ENCODE measurements at regions not wholly inside any gene's neighbourhood (a gene's known extent, or its start where the extent isn't known, plus 50 kb on each side); places are given as distances from the start of the nearest gene placed in this dataset.

DNA sequence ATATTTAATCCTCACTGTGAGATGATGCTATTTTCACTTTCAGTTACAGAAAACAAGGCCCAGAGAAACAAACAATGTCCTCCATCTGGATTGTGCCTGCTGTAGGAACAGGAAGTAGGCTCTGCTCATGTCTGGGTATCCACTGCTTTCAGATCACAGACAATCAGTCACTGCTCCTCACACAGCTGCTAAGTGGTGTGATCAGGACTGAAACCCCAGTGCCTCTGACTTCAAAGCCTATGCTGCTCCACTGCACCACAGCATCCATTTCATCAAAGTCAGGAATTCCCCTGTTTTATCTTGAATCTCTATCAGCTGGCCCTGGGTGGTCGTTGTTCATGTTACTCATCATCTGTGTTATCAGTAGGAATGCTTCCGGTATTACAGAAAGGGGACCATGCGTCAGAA is 303.8 kb upstream of the TRIB2 start:
- H4K20me1 ChIP-seq (ENCODE audit: insufficient read depth, low read length) = no peaks in the 10 kb centered on the region
- no peak overlapping the region for H3K4me2 ChIP-seq (ENCODE audit: low read length)
- H3K36me3 ChIP-seq (ENCODE audit: insufficient read depth, low read length) = no peaks in the 10 kb centered on the region
- ChIA-PET POLR2A (no interaction called here), CTCF (ENCODE audit: unreplicated experiment) (no interaction called here)
- no peaks in the 10 kb centered on the region for H3K9me2 ChIP-seq (ENCODE audit: insufficient read depth, low read length)
- peak; percentile 12 for DNase-seq (ENCODE audit: low spot score)
- no peak overlapping the region for H3K27ac ChIP-seq (ENCODE audit: low read depth, low read length, poor library complexity, severe bottlenecking)
- H3K4me1 ChIP-seq (ENCODE audit: insufficient read depth, low read length, poor library complexity, severe bottlenecking) = no peaks in the 10 kb centered on the region
- no peak overlapping the region for H3K4me3 ChIP-seq (ENCODE audit: low read depth, low read length, poor library complexity, severe bottlenecking)
- no TSS peak for BruUV-seq (replicated peaks)
- H3K79me2 ChIP-seq (ENCODE audit: insufficient read depth, low read depth, low read length) = no peaks in the 10 kb centered on the region
- intact Hi-C loops (cut with micrococcal nuclease; ENCODE audit: unreplicated experiment) = no loop called here
- H3K9me3 ChIP-seq (ENCODE audit: low read length) = no peaks in the 10 kb centered on the region
- H2AFZ ChIP-seq (ENCODE audit: low read length) = no peak overlapping the region
- TF ChIP-seq EZH2phosphoT487 (IDR thresholded peaks at IDR 0.05; ENCODE audit: borderline replicate concordance, low read depth, low read length) = no peak
- TF ChIP-seq, protein P1, sequence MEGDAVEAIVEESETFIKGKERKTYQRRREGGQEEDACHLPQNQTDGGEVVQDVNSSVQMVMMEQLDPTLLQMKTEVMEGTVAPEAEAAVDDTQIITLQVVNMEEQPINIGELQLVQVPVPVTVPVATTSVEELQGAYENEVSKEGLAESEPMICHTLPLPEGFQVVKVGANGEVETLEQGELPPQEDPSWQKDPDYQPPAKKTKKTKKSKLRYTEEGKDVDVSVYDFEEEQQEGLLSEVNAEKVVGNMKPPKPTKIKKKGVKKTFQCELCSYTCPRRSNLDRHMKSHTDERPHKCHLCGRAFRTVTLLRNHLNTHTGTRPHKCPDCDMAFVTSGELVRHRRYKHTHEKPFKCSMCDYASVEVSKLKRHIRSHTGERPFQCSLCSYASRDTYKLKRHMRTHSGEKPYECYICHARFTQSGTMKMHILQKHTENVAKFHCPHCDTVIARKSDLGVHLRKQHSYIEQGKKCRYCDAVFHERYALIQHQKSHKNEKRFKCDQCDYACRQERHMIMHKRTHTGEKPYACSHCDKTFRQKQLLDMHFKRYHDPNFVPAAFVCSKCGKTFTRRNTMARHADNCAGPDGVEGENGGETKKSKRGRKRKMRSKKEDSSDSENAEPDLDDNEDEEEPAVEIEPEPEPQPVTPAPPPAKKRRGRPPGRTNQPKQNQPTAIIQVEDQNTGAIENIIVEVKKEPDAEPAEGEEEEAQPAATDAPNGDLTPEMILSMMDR (conservative IDR thresholded peaks at IDR 0.05; ENCODE audit: low read length) = no peak

DNA sequence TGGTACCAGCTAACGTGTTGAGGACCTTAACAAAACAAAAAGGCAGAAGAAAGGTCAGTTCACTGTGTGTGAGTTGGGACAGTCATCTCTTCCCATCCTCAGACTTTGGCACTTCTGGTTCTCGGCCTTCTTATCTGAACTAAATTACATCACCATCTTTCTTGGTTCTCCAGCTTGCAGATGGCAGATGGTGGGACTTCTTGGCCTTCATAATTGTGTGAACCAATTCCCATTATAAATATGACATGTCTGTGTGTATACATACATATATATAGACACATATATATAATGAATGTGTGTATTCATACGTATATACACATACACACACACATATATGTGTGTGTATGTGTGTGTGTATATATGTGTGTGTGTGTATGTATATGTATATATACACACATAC is 301.2 kb upstream of the TRIB2 start:
- BruUV-seq (replicated peaks) = no TSS peak

DNA sequence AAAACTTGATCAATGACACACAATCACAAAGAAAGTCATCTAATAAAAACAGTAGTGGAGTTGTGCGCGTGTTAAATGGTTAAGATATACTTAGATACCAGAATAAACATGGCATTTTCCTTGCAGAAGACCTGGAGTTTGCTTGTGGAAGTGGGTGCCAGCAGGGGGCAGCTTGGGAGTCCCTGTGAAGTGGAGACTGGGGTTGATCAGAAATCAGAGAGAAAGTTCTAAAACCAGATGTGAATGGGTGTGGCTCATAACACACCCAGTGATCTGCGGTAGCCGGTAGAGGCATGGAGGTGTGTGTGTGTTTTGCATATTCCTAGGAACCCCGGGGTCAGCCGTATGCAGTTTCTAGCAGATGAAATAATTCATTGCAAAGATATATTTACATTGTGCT is 300.1 kb upstream of the TRIB2 start:
- peak; percentile 7 for DNase-seq (ENCODE audit: low spot score)
- H3K4me1 ChIP-seq (ENCODE audit: insufficient read depth, low read length, poor library complexity, severe bottlenecking) = no peaks in the 10 kb centered on the region
- no TSS peak for BruUV-seq (replicated peaks)
- H2AFZ ChIP-seq (ENCODE audit: low read length) = no peak overlapping the region
- no peaks in the 10 kb centered on the region for H3K79me2 ChIP-seq (ENCODE audit: insufficient read depth, low read depth, low read length)
- H3K4me2 ChIP-seq (ENCODE audit: low read length) = no peak overlapping the region
- no peaks in the 10 kb centered on the region for H3K9me2 ChIP-seq (ENCODE audit: insufficient read depth, low read length)
- H3K36me3 ChIP-seq (ENCODE audit: insufficient read depth, low read length) = no peaks in the 10 kb centered on the region
- TF ChIP-seq, protein P1 (conservative IDR thresholded peaks at IDR 0.05; ENCODE audit: low read length) = peak; percentile 60; the same call in 1 of the 2 replicates
- TF ChIP-seq EZH2phosphoT487 (IDR thresholded peaks at IDR 0.05; ENCODE audit: borderline replicate concordance, low read depth, low read length) = no peak
- H4K20me1 ChIP-seq (ENCODE audit: insufficient read depth, low read length) = no peaks in the 10 kb centered on the region
- H3K4me3 ChIP-seq (ENCODE audit: low read depth, low read length, poor library complexity, severe bottlenecking) = no peak overlapping the region
- H3K9me3 ChIP-seq (ENCODE audit: low read length) = no peaks in the 10 kb centered on the region
- intact Hi-C loops (cut with micrococcal nuclease; ENCODE audit: unreplicated experiment) = loop anchor here (5.0 kb wide), 2 partner anchors 301 to 364 kb away; partner anchors contain the start of gene TRIB2
- POLR2A ChIA-PET = interaction anchor here (0.5 to 0.6 kb wide), 2 partner anchors 519 to 739 kb away, joined by 3 read pairs; no protein-coding TSS in a partner anchor
- CTCF ChIA-PET (ENCODE audit: unreplicated experiment) = no interaction called here
- no peak overlapping the region for H3K27ac ChIP-seq (ENCODE audit: low read depth, low read length, poor library complexity, severe bottlenecking)

More for the DNA sequence above, 301.2 kb upstream of the TRIB2 start:
- Histone ChIP-seq H3K9me2 (ENCODE audit: insufficient read depth, low read length) (no peaks in the 10 kb centered on the region), H4K20me1 (ENCODE audit: insufficient read depth, low read length) (no peaks in the 10 kb centered on the region), H3K4me3 (ENCODE audit: low read depth, low read length, poor library complexity, severe bottlenecking) (no peak overlapping the region), H3K79me2 (ENCODE audit: insufficient read depth, low read depth, low read length) (no peaks in the 10 kb centered on the region), H3K27ac (ENCODE audit: low read depth, low read length, poor library complexity, severe bottlenecking) (no peak overlapping the region), H3K9me3 (ENCODE audit: low read length) (no peaks in the 10 kb centered on the region), H2AFZ (ENCODE audit: low read length) (no peak overlapping the region), H3K4me2 (ENCODE audit: low read length) (no peak overlapping the region), H3K36me3 (ENCODE audit: insufficient read depth, low read length) (no peaks in the 10 kb centered on the region), H3K4me1 (ENCODE audit: insufficient read depth, low read length, poor library complexity, severe bottlenecking) (no peaks in the 10 kb centered on the region)
- intact Hi-C loops (cut with micrococcal nuclease; ENCODE audit: unreplicated experiment) = loop anchor here (5.0 kb wide), 2 partner anchors 302 to 363 kb away; partner anchors contain the start of gene TRIB2
- TF ChIP-seq, protein P1 (conservative IDR thresholded peaks at IDR 0.05; ENCODE audit: low read length) = no peak
- no peak for TF ChIP-seq EZH2phosphoT487 (IDR thresholded peaks at IDR 0.05; ENCODE audit: borderline replicate concordance, low read depth, low read length)
- CTCF ChIA-PET (ENCODE audit: unreplicated experiment) = no interaction called here
- POLR2A ChIA-PET = interaction anchor here (0.6 to 0.9 kb wide), 2 partner anchors 11 to 134 kb away, joined by 3 read pairs; no protein-coding TSS in a partner anchor
- no peak for DNase-seq (ENCODE audit: low spot score)
